Neural progenitor cell (in vitro differentiated cells): ENCODE measurements at regions not wholly inside any gene's neighbourhood (a gene's known extent, or its start where the extent isn't known, plus 50 kb on each side); places are given as distances from the start of the nearest gene placed in this dataset.

Experiments used
- EZH2 ChIP-seq: fragments of 200-600 bp; sonication (generic); IDR thresholded peaks from 2 replicates; pipeline ENCODE4 v1.6.1; 2017; ENCODE audit warnings: antibody characterized with exemption, mild to moderate bottlenecking, moderate library complexity
- TF ChIP-seq, protein P1 (sequence below): fragments of 200-600 bp; sonication (generic); IDR thresholded peaks from 2 replicates; pipeline ENCODE4 v1.5.1; 2017; ENCODE audit warnings: antibody characterized with exemption, mild to moderate bottlenecking

DNA sequence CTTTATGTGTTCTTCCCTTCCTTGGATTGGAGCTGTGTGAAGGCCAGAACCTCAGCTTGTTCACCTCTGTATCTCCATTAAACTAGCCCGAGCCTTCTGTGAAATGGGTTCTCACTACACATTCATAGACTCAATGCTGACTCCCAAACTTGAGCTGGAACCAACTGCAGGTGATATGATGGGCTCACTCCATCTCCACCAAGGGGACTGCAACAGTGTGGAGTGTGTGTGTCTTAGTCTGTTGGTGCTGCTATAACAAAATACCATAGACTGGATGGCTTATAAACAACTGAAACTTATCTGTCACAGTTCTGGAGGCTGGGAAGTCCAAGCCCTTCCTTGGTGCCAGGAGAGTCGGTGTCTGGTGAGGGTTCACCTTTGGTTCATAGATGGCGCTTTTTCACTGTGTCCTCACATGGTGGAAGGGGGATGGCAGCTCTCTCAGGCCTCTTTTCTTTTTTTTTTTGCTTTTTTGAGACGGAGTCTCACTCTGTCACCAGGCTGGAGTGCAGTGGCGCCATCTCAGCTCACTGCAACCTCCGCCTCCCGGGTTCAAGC lies 94.2 kb upstream of the MAP4K3 start:
- TF ChIP-seq, protein P1, sequence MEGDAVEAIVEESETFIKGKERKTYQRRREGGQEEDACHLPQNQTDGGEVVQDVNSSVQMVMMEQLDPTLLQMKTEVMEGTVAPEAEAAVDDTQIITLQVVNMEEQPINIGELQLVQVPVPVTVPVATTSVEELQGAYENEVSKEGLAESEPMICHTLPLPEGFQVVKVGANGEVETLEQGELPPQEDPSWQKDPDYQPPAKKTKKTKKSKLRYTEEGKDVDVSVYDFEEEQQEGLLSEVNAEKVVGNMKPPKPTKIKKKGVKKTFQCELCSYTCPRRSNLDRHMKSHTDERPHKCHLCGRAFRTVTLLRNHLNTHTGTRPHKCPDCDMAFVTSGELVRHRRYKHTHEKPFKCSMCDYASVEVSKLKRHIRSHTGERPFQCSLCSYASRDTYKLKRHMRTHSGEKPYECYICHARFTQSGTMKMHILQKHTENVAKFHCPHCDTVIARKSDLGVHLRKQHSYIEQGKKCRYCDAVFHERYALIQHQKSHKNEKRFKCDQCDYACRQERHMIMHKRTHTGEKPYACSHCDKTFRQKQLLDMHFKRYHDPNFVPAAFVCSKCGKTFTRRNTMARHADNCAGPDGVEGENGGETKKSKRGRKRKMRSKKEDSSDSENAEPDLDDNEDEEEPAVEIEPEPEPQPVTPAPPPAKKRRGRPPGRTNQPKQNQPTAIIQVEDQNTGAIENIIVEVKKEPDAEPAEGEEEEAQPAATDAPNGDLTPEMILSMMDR, result no peak
- no peak for TF ChIP-seq EZH2
